IPS-NIHi11 (cell line): ENCODE measurements at regions not wholly inside any gene's neighbourhood (a gene's known extent, or its start where the extent isn't known, plus 50 kb on each side); places are given as distances from the start of the nearest gene placed in this dataset.

Experiments
- DNase-seq: peaks from one replicate; pipeline ENCODE4 v3.0.0; 2012; ENCODE audit warnings: mixed read lengths, low spot score

DNA sequence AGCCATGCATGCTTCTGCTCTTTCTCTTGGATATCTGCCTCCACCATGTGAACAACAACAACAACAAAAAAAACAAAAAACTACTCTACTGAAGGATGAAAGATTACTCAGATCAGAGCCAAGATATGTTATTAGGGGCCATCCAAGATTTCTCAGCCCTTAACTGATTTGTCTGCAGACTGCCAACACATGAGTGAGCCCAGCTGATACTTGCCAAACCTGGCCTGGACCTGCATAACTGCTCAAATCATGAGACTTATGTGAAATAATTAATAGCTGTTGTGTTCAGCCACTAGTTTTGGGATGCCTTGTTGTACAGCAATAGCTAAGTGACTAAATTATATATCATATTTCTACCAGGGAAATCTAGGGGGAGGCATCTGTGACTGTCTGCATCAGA, 334.5 kb upstream of the SORCS1 start:
- no peak for DNase-seq

DNA sequence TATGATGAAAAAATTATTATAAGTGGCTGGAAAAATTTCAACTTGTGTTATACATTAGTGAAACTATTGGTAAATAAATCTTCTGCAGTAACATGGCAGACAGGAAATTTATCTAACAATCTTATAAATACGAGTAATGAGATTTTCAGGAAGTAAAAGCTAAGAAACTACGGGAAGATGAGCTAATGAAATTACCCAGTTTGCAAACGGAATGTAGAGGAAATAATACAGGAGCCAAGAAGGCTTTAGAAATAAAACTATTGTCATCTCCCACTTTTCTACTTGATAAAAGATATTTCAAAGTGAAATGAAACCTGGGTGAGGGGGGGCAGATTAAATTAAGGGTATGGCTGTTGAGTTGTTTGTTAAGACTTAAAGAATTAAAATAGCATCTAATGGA, 332.5 kb upstream of the SORCS1 start:
- DNase-seq, result no peak

DNA sequence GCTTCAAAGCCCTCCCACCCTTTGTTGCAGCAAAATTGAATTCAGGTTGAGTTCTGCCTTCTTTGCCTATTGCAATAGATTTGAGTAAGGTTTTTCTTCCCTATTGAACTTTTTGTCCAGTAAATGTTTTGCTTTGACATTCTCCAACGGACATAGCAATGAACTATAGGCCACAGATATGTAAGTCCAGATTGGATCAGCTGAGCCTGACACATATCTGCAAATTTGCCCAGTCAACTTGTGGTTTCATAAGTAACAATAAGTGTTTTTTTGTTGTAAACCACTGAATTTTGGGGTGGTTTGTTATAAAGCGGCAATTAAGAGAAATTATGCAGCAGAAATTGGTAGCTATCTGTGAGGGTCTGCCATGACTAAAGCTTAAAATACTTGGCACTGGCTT, 332.1 kb upstream of the SORCS1 start:
- DNase-seq, result no peak

DNA sequence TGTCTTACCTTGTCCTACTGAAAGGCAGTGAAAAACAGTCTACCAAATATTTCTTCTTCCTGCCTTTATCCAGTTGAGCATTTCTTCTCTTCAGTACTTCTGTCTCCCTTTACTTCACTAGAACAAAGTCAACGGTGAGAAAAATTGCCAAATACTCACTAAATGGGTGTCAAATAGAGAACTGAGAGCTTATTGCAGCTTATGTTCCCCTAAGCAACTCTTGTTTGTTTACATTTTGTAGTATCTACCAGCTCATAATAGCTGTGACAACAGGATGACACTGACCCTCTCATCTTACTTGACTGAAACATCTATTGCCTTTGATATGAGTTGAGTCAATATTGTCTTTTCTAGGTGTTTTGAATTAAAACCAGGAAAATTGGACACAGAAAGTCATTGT, 327.9 kb upstream of the SORCS1 start:
- DNase-seq, result no peak

DNA sequence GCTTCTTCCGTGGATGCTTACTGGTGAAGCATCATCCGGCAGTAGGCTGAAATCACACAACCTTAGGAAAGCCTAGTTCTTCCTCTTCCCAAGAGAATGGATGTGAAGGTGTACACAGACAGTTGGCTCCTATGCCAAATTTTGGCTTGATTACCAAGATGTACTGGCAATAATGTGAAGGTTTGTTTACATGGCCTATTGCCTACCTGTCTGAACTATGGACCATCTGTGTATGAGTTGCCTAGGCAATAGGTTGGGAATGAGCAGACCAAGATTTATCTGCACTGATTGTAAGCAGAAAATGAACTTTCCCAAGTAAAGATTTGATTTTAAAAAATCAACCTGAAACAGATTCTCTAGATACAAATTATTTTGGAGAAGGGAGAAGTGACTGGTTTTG, 325.9 kb upstream of the SORCS1 start:
- no peak for DNase-seq

DNA sequence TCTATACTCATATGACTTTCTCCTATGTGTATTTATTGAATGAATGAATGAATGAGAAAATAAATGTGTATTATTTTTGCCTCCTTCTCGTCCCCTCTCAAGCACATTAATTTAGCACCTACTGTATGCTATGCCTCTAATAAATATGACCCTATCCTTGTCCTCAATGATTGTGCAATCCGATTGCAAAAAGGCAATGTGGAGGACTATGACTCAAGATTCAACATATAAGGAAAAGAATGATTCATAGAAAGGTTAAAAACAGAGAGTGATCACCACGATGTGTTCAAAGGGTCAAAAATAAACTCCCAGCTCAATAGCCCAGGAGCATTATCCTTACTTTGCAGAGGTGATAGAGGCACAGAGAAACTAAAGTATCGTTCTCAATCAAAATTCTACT, 322.8 kb upstream of the SORCS1 start:
- DNase-seq, result no peak

DNA sequence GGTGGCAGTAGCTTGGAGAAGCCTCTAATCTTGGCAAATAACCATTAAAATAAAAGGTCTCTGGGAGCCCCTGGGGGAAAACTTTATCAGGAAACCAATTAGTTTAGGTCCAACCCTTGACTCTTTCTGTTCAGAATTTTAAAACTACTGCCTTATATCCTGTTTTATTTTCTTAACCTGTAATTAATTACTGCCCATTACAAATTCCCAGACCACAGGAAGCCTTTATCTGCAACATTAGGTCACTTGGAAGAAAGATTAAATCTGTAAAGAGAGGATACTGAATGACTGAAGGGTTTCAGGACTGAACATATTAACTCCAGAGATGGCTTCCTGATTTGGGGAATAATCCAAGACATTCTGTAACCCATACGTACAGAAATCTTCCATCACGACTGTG, 320.5 kb upstream of the SORCS1 start:
- no peak for DNase-seq

DNA sequence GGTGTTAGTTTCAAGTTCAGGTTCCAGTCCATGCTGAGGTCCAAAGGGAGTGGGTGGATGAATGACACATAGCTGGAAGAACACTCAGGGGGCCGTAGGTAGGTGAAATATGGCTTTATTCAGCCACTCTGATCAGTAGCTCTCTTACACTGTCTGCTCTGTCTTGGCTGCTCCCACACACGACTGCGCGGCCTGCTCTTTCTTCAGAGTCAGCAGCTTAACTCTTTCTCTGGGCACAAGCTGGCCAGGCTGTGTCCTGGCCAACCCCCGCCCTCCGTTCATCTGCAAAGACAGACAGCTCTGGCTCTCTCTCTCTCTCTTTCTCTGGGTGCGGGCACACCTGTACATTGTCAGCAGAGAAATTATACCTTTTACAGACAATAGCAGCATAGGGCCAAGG, 317.4 kb upstream of the SORCS1 start:
- DNase-seq, result no peak

DNA sequence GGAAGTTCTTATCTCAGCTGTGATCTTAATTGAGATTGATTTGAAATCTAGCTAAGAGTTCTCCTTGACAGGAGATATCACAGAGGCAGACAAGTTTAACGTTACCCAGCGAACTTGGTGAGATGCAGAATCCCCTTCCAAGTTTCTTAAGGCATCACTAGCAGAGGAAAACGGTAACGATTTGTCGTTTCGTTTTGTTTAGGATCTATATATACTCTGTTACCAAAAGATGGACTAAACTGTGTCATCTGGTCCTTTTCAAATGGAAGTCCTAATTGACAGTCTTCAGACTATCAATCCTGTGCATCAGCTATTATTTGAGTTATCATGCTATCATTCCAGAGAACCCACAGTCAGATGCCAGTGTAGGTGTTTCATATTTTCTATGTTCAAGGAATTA, 316.7 kb upstream of the SORCS1 start:
- no peak for DNase-seq

DNA sequence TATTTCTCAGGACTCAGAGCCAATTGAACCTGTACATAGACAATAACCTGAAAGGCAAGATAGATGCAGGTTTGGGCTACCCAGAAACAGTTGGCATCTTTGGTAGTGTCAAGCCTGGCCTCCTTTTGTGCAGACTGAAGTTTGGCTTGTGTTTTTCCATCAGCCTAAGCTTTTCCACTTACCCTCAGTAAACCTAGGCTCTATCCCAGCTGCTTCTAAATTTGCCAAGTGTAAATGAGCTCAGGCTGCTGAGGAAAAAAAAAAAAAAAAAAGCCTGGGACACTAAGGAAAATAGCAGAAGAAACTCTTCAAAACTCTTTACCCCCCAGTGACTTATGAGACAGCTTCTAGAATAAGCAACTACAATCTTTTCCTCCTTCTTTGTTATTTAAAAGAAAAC, 316.3 kb upstream of the SORCS1 start:
- DNase-seq, result no peak

DNA sequence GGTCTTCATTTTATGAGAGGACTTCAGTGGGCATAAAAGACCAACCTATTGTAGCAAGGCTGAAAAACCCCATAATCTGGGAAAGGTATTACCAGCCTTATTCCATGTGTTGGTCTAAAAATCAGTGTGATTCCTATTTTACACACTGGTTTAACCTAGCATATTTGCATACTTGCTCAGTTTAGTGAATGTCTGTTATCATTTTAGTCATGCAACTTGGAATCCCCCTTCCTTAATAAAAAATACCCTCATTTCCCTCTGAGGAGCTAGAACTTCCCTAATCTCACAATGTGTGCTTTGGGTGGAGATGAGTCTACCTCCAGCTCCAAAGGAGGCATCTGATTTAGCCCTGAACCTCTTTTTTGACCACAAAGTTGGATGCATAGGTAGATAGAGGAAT, 312.8 kb upstream of the SORCS1 start:
- no peak for DNase-seq

DNA sequence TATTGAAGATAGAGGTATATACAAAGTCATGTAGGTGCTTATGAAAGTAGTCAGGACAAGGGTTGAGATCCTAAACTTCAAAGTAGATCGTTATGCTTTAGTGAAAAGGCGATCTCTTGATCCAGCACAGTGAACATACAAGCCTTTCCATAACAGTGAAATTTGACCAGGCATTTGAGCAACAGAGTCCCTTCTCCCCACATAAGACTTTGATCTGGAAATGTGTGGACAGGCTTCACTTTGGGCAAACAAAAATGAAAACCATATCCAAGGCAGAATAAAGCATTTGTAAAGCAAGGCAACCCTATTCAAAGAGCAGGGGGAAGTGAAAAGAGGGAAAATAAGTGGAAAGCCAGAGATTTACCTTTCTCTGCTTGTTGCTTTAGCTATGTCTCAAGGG, 311.9 kb upstream of the SORCS1 start:
- no peak for DNase-seq

DNA sequence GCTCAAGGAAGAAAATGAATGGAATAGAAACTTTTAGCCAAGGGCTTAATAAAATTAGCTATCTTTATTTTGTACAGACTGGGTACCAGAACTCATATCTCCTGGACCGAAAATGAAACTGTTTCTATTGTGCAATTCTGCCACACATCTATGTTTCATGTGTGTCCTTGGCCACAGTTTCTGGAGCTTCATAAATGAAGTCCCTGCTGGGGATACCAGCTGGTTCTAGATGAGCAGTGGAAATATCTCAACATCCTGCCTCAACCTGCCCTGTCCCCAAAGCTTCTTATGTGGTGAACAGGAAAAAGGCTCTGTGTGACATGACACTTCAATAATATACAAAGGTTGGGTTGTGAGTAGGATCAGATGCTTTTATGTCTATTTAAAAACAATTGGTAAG, 310.1 kb upstream of the SORCS1 start:
- no peak for DNase-seq

DNA sequence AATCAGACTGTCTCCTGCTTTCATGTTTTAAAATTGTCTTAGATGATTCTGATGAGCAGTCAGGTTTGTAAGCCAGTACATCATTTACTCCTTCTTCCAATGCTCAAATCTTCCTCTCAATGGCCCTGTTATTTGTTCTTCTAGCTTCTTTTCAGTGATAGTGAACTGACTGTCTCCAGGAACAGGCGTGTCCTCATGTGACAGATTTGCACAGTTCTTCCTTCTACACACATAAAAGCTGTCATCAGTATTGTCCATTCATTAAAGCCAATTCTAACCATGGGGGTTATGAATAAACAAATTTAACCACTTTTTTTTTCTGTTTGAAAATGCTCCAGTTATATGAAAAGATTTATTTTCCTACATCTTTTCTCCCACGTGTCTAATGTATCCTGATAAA, 308.7 kb upstream of the SORCS1 start:
- DNase-seq, result no peak

DNA sequence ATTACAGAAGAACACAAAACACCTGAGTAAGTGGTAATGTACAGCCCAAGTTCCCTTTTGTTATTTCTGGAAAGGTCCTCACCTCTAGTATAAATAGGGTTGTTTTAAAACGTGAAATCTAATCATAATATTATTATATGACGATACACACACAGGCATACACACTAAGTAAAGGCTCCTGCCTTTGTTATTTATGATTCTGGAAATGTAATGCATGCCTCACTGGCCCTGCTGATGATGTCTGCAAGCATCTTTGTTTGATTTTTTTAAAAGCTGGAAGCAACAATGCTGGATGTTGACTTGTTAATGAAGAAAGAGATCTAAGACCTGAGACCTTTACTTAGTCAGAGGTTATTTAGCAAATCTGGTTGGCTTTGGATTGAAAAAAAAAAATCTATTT, 307.4 kb upstream of the SORCS1 start:
- DNase-seq, result no peak

DNA sequence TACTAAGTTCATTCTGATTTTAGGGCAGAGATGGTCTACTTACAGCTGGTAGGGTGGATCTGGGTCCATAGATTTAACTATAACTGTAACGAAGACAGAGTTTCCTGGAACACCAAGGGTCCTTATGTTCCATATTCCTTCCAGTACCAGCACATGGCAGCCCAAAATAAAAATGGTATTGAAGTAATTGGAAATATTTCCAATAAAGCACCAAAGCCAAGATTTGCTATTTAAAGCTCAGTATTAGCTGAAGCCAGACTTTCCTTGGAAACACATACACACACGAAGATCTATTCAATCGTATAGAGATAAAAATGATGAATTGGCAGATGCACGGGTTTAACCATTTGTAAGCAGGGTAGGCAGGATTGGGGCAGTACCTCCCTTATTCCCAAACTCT, 289.1 kb upstream of the SORCS1 start:
- no peak for DNase-seq

DNA sequence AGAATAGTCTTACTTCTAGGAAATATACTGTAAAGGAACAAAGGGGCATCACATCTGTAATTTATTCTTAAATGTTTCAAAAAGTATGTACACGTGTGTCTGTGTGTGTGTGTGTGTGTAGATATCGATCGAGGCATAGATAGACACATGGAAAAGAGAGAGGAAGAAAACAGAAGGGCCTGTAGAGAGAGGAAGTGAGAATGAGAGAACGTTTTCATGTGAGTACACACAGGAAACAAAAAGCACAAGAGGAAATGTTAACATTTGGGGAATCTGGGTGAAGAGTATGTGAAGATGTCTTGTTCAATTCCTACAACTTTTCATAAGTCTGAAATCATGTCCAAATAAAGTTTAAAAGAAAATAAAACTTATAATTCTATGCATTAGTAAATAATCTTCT, 286.5 kb upstream of the SORCS1 start:
- no peak for DNase-seq

DNA sequence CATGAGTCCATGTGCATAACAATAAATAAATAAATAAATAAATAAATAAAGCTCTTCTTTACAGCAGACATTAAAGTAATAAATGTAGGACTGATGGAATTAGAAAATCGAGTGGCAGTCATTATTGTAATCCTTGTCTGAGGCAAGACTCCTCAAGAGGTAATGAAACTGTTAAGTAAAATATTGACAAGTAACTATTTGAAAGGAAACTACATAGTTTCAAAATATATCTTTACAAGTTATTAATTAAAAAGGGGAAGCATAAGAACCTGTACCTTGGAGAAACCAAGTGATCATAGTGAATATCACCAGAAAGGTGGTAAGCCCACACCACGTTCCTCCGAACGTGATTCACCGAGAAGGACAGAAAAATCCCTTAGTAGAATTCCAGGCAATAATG, 285.6 kb upstream of the SORCS1 start:
- no peak for DNase-seq

DNA sequence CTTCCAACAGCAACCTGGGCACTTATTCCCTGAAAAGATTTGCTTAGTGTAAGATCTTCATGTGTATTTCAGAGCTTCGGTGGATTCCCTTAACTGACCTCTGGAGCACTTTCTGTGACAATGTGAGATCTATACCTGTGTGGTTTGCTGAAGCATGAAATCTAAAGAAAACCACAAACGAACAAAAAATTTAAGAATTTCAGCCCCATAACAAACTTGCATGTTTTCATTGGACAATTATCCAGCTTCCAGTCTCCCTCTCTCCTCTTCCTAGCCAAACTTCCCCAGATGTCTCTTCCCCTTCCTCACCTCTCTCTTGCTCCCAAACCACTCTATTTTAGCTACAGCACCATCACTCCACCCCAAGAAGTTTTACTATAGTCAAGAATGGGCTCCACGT, 279.9 kb upstream of the SORCS1 start:
- DNase-seq, result no peak

DNA sequence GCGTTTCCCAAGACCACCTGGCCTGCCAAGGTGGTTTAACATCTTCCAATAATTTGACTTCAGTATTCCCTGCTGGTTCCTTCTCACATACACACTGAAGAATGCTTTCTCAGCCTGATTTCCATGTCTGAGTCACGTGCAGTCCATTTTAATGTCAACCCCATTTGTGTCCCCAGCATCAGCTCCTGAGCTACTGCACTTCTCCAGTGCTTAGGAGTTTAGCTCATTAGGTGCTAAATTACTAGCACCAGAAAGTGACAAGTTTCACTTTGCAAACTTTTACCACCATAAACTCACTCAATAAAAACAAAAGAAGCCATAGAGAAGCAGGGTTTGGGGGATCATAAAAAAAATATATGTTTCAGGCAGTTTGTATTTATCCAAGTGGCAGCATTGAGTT, 279.3 kb upstream of the SORCS1 start:
- DNase-seq, result no peak

DNA sequence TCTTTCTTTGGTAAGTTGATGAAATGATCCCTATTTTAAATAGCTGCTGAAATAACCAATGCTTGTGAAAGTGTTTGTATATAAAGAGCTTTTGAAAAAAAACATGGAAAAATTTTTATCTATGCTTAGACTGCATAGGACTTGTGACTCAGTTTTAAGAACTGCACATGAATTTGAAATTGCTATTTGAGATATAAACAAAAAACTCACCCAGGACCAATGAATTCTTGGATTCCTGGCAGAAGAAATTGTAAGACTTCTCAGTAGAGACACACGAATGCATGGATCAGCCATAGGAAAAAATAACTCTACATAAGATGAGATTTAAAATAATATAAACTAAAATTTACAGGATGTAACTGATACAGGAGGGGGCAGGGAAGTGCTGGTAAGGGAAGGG, 278.8 kb upstream of the SORCS1 start:
- no peak for DNase-seq

DNA sequence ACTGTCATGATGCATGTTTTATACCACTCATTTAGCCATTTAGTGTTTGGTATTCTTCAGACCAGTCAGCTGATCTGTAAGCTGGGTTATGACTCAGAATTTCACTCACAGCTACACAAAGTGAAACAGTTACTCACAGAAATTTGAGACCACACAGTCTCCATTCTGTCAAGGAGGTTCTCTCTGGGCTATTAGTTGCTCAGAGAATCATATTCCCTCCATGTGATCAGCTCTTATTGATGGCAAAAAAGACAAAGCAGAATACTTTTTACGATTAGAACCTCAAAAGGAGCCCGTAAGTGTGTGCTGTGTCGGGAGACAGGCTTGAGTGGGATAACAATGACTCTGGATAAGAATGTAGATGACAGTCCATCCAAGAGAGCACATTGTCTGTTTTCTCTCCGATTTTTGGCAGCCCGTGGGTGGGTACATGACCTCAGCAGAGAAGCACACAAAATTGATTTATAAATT, 277.6 kb upstream of the SORCS1 start:
- no peak for DNase-seq

DNA sequence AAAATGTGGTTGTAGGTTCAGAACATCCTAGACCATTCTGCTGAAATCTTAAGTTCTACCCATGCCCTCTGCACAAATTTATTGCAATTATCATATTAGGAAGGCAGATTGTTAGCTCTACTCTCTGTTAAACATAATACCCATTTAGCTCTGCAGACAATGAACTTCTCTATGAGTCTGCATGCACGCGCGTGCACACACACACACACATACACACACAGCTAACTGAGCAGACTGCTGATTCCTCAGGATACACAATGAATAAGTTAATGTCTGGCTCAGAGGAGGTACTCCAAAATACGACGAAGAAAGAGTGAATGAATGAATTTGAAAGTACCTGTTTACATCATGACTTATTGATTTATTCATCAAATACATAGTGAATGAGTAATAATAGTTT, 276.2 kb upstream of the SORCS1 start:
- DNase-seq, result no peak

DNA sequence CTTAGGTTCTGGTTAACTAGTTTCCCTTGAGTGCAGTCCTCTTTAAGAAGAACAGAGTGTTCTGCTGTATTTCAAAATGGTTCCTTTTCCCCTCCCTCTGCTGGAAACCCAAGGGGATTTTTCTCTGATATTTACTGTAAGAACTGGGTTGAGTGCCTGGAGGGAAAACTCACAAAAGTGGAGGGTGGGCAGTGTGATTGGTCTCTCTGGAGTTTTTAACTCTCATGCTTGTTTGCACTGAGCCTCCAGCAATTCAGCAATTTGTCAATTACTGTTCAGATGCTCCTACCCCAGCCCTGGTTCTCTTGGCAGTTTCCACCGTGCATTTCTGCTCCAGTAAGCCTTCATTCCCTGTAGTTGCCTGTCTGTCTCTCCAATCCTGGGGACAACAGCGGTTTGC, 273.4 kb upstream of the SORCS1 start:
- no peak for DNase-seq

DNA sequence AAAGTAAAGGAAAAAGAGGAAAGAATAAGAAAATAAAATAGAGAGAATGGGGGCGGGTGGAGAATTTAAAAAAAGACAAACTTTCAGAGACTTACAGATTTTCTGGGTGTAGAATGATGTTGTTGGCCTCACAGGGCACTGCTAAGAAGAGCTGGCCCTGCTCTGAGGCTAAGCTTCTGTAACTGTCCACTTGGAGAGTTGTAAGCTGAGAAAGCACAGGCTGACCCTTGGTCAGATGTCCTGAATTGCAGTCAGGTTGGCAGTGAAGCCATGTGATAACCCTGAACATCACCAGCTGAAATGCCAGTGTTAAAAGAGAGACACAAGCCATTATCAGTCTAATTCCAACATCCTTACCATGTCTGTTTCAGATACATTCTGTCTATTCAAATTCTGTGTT, 272.1 kb upstream of the SORCS1 start:
- DNase-seq, result no peak
